B cell (primary cell): ENCODE measurements at regions not wholly inside any gene's neighbourhood (a gene's known extent, or its start where the extent isn't known, plus 50 kb on each side); places are given as distances from the start of the nearest gene placed in this dataset.

ENCODE experiments used
- ATAC-seq: fragments of 200-7000 bp; cut with Tn5 transposase; one replicate; pipeline ENCODE4 v1.10.0; 2021; ENCODE audit warnings: low read depth, mild to moderate bottlenecking, moderate number of reproducible peaks, moderate library complexity
- CTCF ChIA-PET: fragments of 350-600 bp; sonication (Branson Sonifier 250); formaldehyde crosslinking; loops from one replicate; lab custom pipeline; 2021; ENCODE audit warnings: antibody characterized with exemption, inconsistent platforms; lab: Charles Lee
- POLR2A ChIA-PET: fragments of 350-600 bp; sonication (Branson Sonifier 250); formaldehyde crosslinking; loops from one replicate; lab custom pipeline; 2021; ENCODE audit warnings: antibody characterized with exemption; lab: Charles Lee
- DNase-seq: peaks from one replicate; pipeline ENCODE4 v3.0.0; 2013
- H2AFZ ChIP-seq: 2 replicates; pipeline ENCODE4 v1.6.1; 2012; ENCODE audit warnings: mild to moderate bottlenecking, low read depth, low read length; ENCODE audit not compliant: insufficient read depth, poor library complexity, severe bottlenecking
- H3K27ac ChIP-seq, 2 donors: 1 replicate in 1 of 2; 2 replicates in 1 of 2; pipeline ENCODE4 v1.5.1; 2012 to 2013; ENCODE audit warnings: low read length in 2 of 2, mild to moderate bottlenecking in 2 of 2, moderate library complexity in 1 of 2
- H3K27me3 ChIP-seq, 4 experiments: fragments of 200-600 bp in 1 of 4; sonication (generic) in 1 of 4; replicated peaks in 1 of 4; 1 replicate in 2 of 4; 2 replicates in 2 of 4; pipeline versions ENCODE4 v1.6.1 to v1.7.0; 2013 to 2016; ENCODE audit warnings: low read length in 3 of 4, mild to moderate bottlenecking in 2 of 4, mixed read lengths in 1 of 4, moderate library complexity in 1 of 4; ENCODE audit not compliant: insufficient read depth in 4 of 4, control insufficient read depth in 3 of 4; ENCODE audit errors: control extremely low read depth in 1 of 4
- H3K36me3 ChIP-seq, 2 experiments: replicated peaks in 1 of 2; 1 replicate in 1 of 2; 2 replicates in 1 of 2; pipeline versions ENCODE4 v1.6.1 to v1.7.1; 2013; ENCODE audit warnings: low read length in 1 of 2; ENCODE audit not compliant: insufficient read depth in 2 of 2, control insufficient read depth in 1 of 2; ENCODE audit errors: control extremely low read depth in 1 of 2, extremely low read depth in 1 of 2
- H3K4me1 ChIP-seq, 2 donors: fragments of 200-600 bp in 1 of 2; sonication (generic) in 1 of 2; 1 replicate in 1 of 2; 2 replicates in 1 of 2; pipeline versions ENCODE4 v1.5.1 to v1.6.1; 2013 to 2017; ENCODE audit warnings: low read length in 2 of 2; ENCODE audit not compliant: control insufficient read depth in 2 of 2, insufficient read depth in 2 of 2
- H3K4me2 ChIP-seq: replicated peaks from 2 replicates; pipeline ENCODE3; 2012; ENCODE audit warnings: mild to moderate bottlenecking, low read depth, low read length; ENCODE audit not compliant: poor library complexity, severe bottlenecking
- H3K4me3 ChIP-seq, 5 experiments: fragments of 200-600 bp in 1 of 5; sonication (generic) in 1 of 5; 1 replicate in 3 of 5; 2 replicates in 2 of 5; pipeline versions ENCODE4 v1.5.1 to v1.7.0; 2011 to 2016; ENCODE audit warnings: low read length in 4 of 5, mild to moderate bottlenecking in 4 of 5, low read depth in 2 of 5, control low read depth in 1 of 5, moderate library complexity in 1 of 5; ENCODE audit not compliant: insufficient read depth in 1 of 5; ENCODE audit errors: control extremely low read depth in 1 of 5, extremely low read depth in 1 of 5
- H3K79me2 ChIP-seq: fragments of 200-600 bp; sonication (generic); one replicate; pipeline ENCODE4 v1.6.0; 2016; ENCODE audit warnings: low read length; ENCODE audit not compliant: control insufficient read depth, insufficient read depth
- H3K9ac ChIP-seq: fragments of 200-600 bp; sonication (generic); 2 replicates; pipeline ENCODE4 v1.6.1; 2017; ENCODE audit warnings: mild to moderate bottlenecking, low read length, moderate library complexity
- H3K9me3 ChIP-seq, 3 donors: one replicate each; pipeline versions ENCODE4 v1.6.1 to v1.7.1; 2013; ENCODE audit warnings: low read length in 2 of 3; ENCODE audit not compliant: control insufficient read depth in 2 of 3, insufficient read depth in 1 of 3; ENCODE audit errors: control extremely low read depth in 1 of 3
- H4K20me1 ChIP-seq: 2 replicates; pipeline ENCODE4 v1.6.0; 2012; ENCODE audit warnings: mild to moderate bottlenecking, low read length; ENCODE audit not compliant: insufficient read depth, control insufficient read depth, poor library complexity, severe bottlenecking
- H3K27ac Mint-ChIP-seq: one replicate; pipeline ENCODE4 v1.8.0; 2021; ENCODE audit warnings: mixed read lengths
- H3K27me3 Mint-ChIP-seq: one replicate; pipeline ENCODE4 v1.8.0; 2021; ENCODE audit warnings: mixed read lengths
- H3K4me1 Mint-ChIP-seq: one replicate; pipeline ENCODE4 v1.8.0; 2021; ENCODE audit warnings: mixed read lengths
- H3K4me3 Mint-ChIP-seq: one replicate; pipeline ENCODE4 v1.8.0; 2021; ENCODE audit warnings: mixed read lengths
- H3K9me3 Mint-ChIP-seq: one replicate; pipeline ENCODE4 v1.8.0; 2022; ENCODE audit warnings: mixed read lengths; ENCODE audit not compliant: insufficient read depth
- EZH2 ChIP-seq: IDR thresholded peaks from 2 replicates; pipeline ENCODE4 v1.6.1; 2012; ENCODE audit warnings: borderline replicate concordance, low read depth, mild to moderate bottlenecking, moderate library complexity, low read length; ENCODE audit not compliant: insufficient read depth, poor library complexity, severe bottlenecking
- WGBS: methylation state at CpG from one replicate; pipeline ENCODE4 v1.1.5; 2013; ENCODE audit warnings: missing lambda C conversion rate; ENCODE audit not compliant: insufficient coverage; 5-methylcytosine and 5-hydroxymethylcytosine counted together
- intact Hi-C: fragments of 100-400 bp; cut with micrococcal nuclease; formaldehyde crosslinking; loops from one replicate; pipeline ENCODE4 v1.10.0; 2022
- TF ChIP-seq, protein P1 (sequence below): fragments of 200-600 bp; IDR thresholded peaks from one replicate; pipeline ENCODE4 v1.8.0; 2022; ENCODE audit warnings: antibody characterized with exemption, mild to moderate bottlenecking

DNA sequence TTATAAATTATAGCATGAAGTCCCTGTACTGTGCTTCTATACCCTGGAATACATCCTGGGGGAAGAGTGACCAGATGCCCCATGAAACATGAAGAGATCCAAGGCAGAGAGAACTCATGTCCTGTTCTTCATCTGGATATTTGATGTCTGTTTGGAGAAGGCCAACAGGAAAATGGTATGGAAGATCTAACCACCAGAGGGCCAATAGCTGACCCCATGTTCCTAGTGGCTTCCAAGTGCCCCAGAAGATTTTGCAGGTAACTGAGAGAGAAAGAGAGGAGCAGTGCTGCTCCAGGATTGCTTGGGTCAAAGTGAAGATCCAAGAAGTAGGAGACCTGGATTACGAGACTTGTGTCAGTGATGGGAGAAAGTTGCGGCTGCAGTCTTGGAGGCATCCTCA, 90.2 kb upstream of the TSPAN5 start:
- WGBS, result 95% methylated on average over 2 of the region's 2 CpGs
- CTCF ChIA-PET, result no interaction called here

DNA sequence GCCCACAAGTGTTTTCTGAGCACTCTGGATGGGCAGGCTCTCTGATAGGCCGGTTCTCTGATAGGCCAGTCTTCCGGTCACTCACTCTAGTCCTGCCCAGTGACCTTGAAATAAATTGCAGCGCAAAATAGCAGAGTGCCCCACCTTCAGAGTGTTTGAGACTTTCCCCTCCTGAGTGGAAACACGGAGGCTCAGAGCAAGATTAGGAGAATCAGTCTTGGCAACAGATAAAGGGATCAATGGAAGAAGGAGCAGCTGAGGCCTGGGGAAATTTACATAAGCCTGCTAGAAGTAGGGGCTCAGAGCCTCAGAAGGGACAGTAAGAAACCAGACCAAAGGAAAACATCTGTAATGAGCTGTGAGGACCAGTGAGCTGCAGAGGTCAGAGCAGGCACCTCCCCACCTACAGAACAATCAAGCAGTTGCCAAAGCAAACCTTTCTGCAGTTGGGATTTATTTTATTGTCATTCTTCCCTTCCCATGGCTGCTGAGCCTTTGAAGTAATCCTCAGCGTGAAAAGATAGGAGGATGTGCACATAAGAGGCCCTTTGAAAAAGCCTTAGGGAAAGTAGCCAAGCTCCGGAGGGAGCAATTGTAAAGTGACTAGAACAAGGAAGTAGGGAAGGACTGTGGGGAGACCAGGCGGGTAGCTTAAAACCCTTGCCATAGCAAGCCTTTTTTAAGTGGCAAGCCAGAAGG, 89.1 kb upstream of the TSPAN5 start:
- ATAC-seq, result no peak
- H3K4me1 ChIP-seq, result no peaks in the 10 kb centered on the region
- no peak overlapping the region for H3K9ac ChIP-seq
- Mint-ChIP-seq H3K4me1 (no peaks in the 10 kb centered on the region), H3K9me3 (no peaks in the 10 kb centered on the region), H3K4me3 (no peak overlapping the region), H3K27ac (no peak overlapping the region), H3K27me3 (no peaks in the 10 kb centered on the region)
- 93% methylated on average over 7 of the region's 7 CpGs for WGBS
- H3K27me3 ChIP-seq, result no peaks in the 10 kb centered on the region
- TF ChIP-seq, protein P1, sequence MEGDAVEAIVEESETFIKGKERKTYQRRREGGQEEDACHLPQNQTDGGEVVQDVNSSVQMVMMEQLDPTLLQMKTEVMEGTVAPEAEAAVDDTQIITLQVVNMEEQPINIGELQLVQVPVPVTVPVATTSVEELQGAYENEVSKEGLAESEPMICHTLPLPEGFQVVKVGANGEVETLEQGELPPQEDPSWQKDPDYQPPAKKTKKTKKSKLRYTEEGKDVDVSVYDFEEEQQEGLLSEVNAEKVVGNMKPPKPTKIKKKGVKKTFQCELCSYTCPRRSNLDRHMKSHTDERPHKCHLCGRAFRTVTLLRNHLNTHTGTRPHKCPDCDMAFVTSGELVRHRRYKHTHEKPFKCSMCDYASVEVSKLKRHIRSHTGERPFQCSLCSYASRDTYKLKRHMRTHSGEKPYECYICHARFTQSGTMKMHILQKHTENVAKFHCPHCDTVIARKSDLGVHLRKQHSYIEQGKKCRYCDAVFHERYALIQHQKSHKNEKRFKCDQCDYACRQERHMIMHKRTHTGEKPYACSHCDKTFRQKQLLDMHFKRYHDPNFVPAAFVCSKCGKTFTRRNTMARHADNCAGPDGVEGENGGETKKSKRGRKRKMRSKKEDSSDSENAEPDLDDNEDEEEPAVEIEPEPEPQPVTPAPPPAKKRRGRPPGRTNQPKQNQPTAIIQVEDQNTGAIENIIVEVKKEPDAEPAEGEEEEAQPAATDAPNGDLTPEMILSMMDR, result no peak
- no peak for TF ChIP-seq EZH2
- H3K4me3 ChIP-seq, result no peak overlapping the region
- H3K4me2 ChIP-seq, result no peak overlapping the region
- DNase-seq, result no peak
- no peaks in the 10 kb centered on the region for H3K9me3 ChIP-seq
- no peaks in the 10 kb centered on the region for H3K79me2 ChIP-seq
- no peaks in the 10 kb centered on the region for H3K36me3 ChIP-seq
- intact Hi-C loops, result no loop called here
- ChIA-PET POLR2A (no interaction called here), CTCF (no interaction called here)
- H2AFZ ChIP-seq, result no peak overlapping the region
- H3K27ac ChIP-seq, result no peak overlapping the region
- no peaks in the 10 kb centered on the region for H4K20me1 ChIP-seq

More for the DNA sequence above, 90.2 kb upstream of the TSPAN5 start:
- TF ChIP-seq EZH2, result no peak
- TF ChIP-seq, protein P1, result no peak
- Mint-ChIP-seq H3K9me3 (no peaks in the 10 kb centered on the region), H3K4me1 (no peaks in the 10 kb centered on the region), H3K27me3 (no peaks in the 10 kb centered on the region), H3K27ac (no peak overlapping the region), H3K4me3 (no peak overlapping the region)
- intact Hi-C loops, result no loop called here
- DNase-seq, result no peak
- H3K9me3 ChIP-seq, result no peaks in the 10 kb centered on the region
- no peaks in the 10 kb centered on the region for H4K20me1 ChIP-seq
- no peaks in the 10 kb centered on the region for H3K36me3 ChIP-seq
- no peak for ATAC-seq
- H3K4me2 ChIP-seq, result no peak overlapping the region
- no peak overlapping the region for H3K27ac ChIP-seq
- no peaks in the 10 kb centered on the region for H3K27me3 ChIP-seq
- no peak overlapping the region for H3K9ac ChIP-seq
- no peaks in the 10 kb centered on the region for H3K79me2 ChIP-seq
- H3K4me3 ChIP-seq, result no peak overlapping the region
- POLR2A ChIA-PET, result no interaction called here
- H3K4me1 ChIP-seq, result no peaks in the 10 kb centered on the region
- H2AFZ ChIP-seq, result no peak overlapping the region
